H9 (cell line): ENCODE measurements at regions not wholly inside any gene's neighbourhood (a gene's known extent, or its start where the extent isn't known, plus 50 kb on each side); places are given as distances from the start of the nearest gene placed in this dataset.

Experiments
- DNase-seq: peaks from one replicate; pipeline ENCODE4 v3.0.0-alpha.2; 2017
- H2AFZ ChIP-seq: one replicate; pipeline ENCODE4 v1.6.1; 2013; ENCODE audit warnings: mild to moderate bottlenecking, low read length, control low read depth, moderate library complexity
- H2AK5ac ChIP-seq: 2 replicates; pipeline ENCODE4 v1.6.1; 2013; ENCODE audit warnings: low read length, control low read depth, mixed read lengths; ENCODE audit not compliant: insufficient read length
- H2BK120ac ChIP-seq: one replicate; pipeline ENCODE4 v1.6.1; 2013; ENCODE audit warnings: low read depth, mild to moderate bottlenecking, low read length, control low read depth, inconsistent platforms; ENCODE audit not compliant: poor library complexity, severe bottlenecking
- H2BK12ac ChIP-seq: 2 replicates; pipeline ENCODE4 v1.6.1; 2013; ENCODE audit warnings: low read length, control low read depth, mixed read lengths, low read depth; ENCODE audit not compliant: insufficient read length
- H2BK15ac ChIP-seq: 2 replicates; pipeline ENCODE4 v1.6.1; 2013; ENCODE audit warnings: low read depth, low read length, control low read depth
- H2BK20ac ChIP-seq: one replicate; pipeline ENCODE4 v1.6.1; 2013; ENCODE audit warnings: low read depth, mild to moderate bottlenecking, low read length, control low read depth, inconsistent platforms; ENCODE audit not compliant: poor library complexity, severe bottlenecking
- H2BK5ac ChIP-seq: 2 replicates; pipeline ENCODE4 v1.6.1; 2013; ENCODE audit warnings: low read length, control low read depth, mixed read lengths; ENCODE audit not compliant: insufficient read length
- H3K14ac ChIP-seq: 2 replicates; pipeline ENCODE4 v1.6.1; 2013; ENCODE audit warnings: low read length, control low read depth; ENCODE audit not compliant: insufficient read depth
- H3K18ac ChIP-seq: 2 replicates; pipeline ENCODE4 v1.6.1; 2013; ENCODE audit warnings: low read depth, mild to moderate bottlenecking, mixed read lengths, low read length, control low read depth; ENCODE audit not compliant: insufficient read length
- H3K23ac ChIP-seq: 2 replicates; pipeline ENCODE4 v1.6.1; 2013; ENCODE audit warnings: low read length, control low read depth, mixed read lengths, low read depth; ENCODE audit not compliant: insufficient read length
- H3K23me2 ChIP-seq: 2 replicates; pipeline ENCODE4 v1.6.1; 2013; ENCODE audit warnings: low read depth, mild to moderate bottlenecking, mixed read lengths, low read length, control low read depth; ENCODE audit not compliant: insufficient read length, poor library complexity, severe bottlenecking
- H3K27ac ChIP-seq: 2 replicates; pipeline ENCODE4 v1.5.1; 2013; ENCODE audit warnings: low read length, control low read depth, mixed read lengths, low read depth; ENCODE audit not compliant: insufficient read length
- H3K27me3 ChIP-seq: 2 replicates; pipeline ENCODE4 v1.6.1; 2013; ENCODE audit warnings: low read length, control low read depth, inconsistent platforms; ENCODE audit not compliant: insufficient read depth
- H3K4ac ChIP-seq: 2 replicates; pipeline ENCODE4 v1.6.1; 2013; ENCODE audit warnings: low read depth, mild to moderate bottlenecking, control low read depth, inconsistent platforms, low read length, moderate library complexity
- H3K4me1 ChIP-seq: 2 replicates; pipeline ENCODE4 v1.6.1; 2013; ENCODE audit warnings: low read length, control low read depth, inconsistent platforms; ENCODE audit not compliant: insufficient read depth
- H3K4me2 ChIP-seq: 2 replicates; pipeline ENCODE4 v1.6.1; 2013; ENCODE audit warnings: low read length, control low read depth, mixed read lengths; ENCODE audit not compliant: insufficient read length, insufficient read depth
- H3K56ac ChIP-seq: 2 replicates; pipeline ENCODE4 v1.6.1; 2013; ENCODE audit warnings: low read depth, mild to moderate bottlenecking, mixed read lengths, low read length, control low read depth; ENCODE audit not compliant: insufficient read length
- H3K79me1 ChIP-seq: 2 replicates; pipeline ENCODE4 v1.6.1; 2013; ENCODE audit warnings: low read depth, mild to moderate bottlenecking, moderate library complexity, low read length, control low read depth, inconsistent platforms; ENCODE audit not compliant: insufficient read depth, poor library complexity, severe bottlenecking
- H3K79me2 ChIP-seq: 2 replicates; pipeline ENCODE4 v1.6.1; 2013; ENCODE audit warnings: low read length, control low read depth, inconsistent platforms; ENCODE audit not compliant: insufficient read depth
- H3K9ac ChIP-seq: 2 replicates; pipeline ENCODE4 v1.6.1; 2013; ENCODE audit warnings: low read length, control low read depth, mixed read lengths; ENCODE audit not compliant: insufficient read length; ENCODE audit errors: extremely low read depth
- H3K9me3 ChIP-seq: one replicate; pipeline ENCODE4 v1.6.1; 2013; ENCODE audit warnings: low read depth, low read length, inconsistent platforms; ENCODE audit not compliant: control insufficient read depth
- H3T11ph ChIP-seq: one replicate; pipeline ENCODE4 v1.6.1; 2013; ENCODE audit warnings: mild to moderate bottlenecking, low read length, control low read depth, inconsistent platforms
- H4K20me1 ChIP-seq: one replicate; pipeline ENCODE4 v1.6.1; 2013; ENCODE audit not compliant: control insufficient read depth, insufficient read length, insufficient read depth
- H4K5ac ChIP-seq: 2 replicates; pipeline ENCODE4 v1.6.1; 2013; ENCODE audit warnings: low read depth, mild to moderate bottlenecking, mixed read lengths, low read length, control low read depth; ENCODE audit not compliant: insufficient read length
- H4K8ac ChIP-seq: replicated peaks from 2 replicates; pipeline ENCODE4 v1.6.1; 2013; ENCODE audit warnings: low read length, control low read depth, mixed read lengths, low read depth; ENCODE audit not compliant: insufficient read length
- H4K91ac ChIP-seq: 2 replicates; pipeline ENCODE4 v1.6.1; 2013; ENCODE audit warnings: low read depth, mild to moderate bottlenecking, moderate library complexity, mixed read lengths, low read length, control low read depth; ENCODE audit not compliant: insufficient read length
- H3K27ac Mint-ChIP-seq, 3 experiments: 2 replicates in 2 of 3; 3 replicates in 1 of 3; pipeline ENCODE4 v1.8.0; 2020 to 2021; ENCODE audit warnings: mixed read lengths in 3 of 3, mild to moderate bottlenecking in 1 of 3, moderate library complexity in 1 of 3
- H3K27me3 Mint-ChIP-seq: 2 replicates; pipeline ENCODE4 v1.8.0; 2021; ENCODE audit warnings: low read depth, mild to moderate bottlenecking, moderate library complexity, mixed read lengths
- H3K36me3 Mint-ChIP-seq, 3 experiments: 2 replicates in 2 of 3; 3 replicates in 1 of 3; pipeline ENCODE4 v1.8.0; 2020 to 2021; ENCODE audit warnings: low read depth in 3 of 3, mixed read lengths in 3 of 3; ENCODE audit not compliant: insufficient read depth in 1 of 3
- H3K4me1 Mint-ChIP-seq, 2 experiments: 2 replicates each; pipeline ENCODE4 v1.8.0; 2020; ENCODE audit warnings: mixed read lengths in 2 of 2
- H3K4me3 Mint-ChIP-seq, 2 experiments: 2 replicates in 1 of 2; 3 replicates in 1 of 2; pipeline ENCODE4 v1.8.0; 2020 to 2021; ENCODE audit warnings: mild to moderate bottlenecking in 2 of 2, mixed read lengths in 2 of 2, moderate library complexity in 1 of 2
- H3K9me3 Mint-ChIP-seq, 2 experiments: 2 replicates in 1 of 2; 3 replicates in 1 of 2; pipeline ENCODE4 v1.8.0; 2020; ENCODE audit warnings: mild to moderate bottlenecking in 2 of 2, mixed read lengths in 2 of 2, moderate library complexity in 1 of 2
- WGBS: extraction: QIAGEN DNeasy Blood & Tissue Kit; methylation state at CpG from one replicate; pipeline ENCODE4 v1.1.7; 2013; ENCODE audit warnings: missing lambda C conversion rate, low lambda C conversion rate, mixed read lengths; ENCODE audit not compliant: insufficient read length; ENCODE audit errors: extremely low coverage; 5-methylcytosine and 5-hydroxymethylcytosine counted together
- TF ChIP-seq, protein P1 (sequence below): fragments of 200-600 bp; sonication (generic); conservative IDR thresholded peaks from 3 replicates; pipeline ENCODE4 v1.8.0; 2021; ENCODE audit warnings: antibody characterized with exemption, mild to moderate bottlenecking

DNA sequence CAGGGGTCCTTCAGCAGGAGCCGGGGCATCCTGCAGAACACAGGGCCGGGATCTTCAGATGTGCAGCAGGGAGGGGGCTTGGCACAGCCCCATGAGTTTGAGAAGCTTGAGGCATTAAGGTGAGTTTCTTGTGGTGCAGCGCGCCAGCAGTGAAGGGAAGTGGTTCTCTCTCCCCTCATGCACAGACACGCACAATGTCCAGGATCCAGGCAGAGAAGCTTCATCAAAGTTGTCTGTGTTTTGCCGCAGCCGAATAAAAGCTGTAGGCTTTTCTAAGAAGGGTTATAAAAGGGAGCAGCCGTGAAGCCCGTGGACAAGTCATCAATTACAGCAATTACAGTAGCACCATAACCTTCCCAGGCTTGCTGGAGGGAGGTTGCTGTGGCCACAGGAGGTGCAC lies 491.0 kb upstream of the CDH4 start:
- no peak overlapping the region for H3K4ac ChIP-seq
- no peak overlapping the region for H3K18ac ChIP-seq
- Mint-ChIP-seq H3K9me3 (no peaks in the 10 kb centered on the region; a peak in 2 of 5 replicates), H3K27ac (no peak overlapping the region; a peak in 1 of 7 replicates), H3K36me3 (no peaks in the 10 kb centered on the region; a peak in 2 of 7 replicates), H3K27me3 (peaks cover 10% of the 10 kb centered on the region; the same call in 1 of the 2 replicates), H3K4me3 (no peak overlapping the region), H3K4me1 (no peaks in the 10 kb centered on the region; a peak in 1 of 4 replicates)
- H3K79me2 ChIP-seq = no peaks in the 10 kb centered on the region
- H2BK5ac ChIP-seq = peak overlapping the region; percentile 25
- H3K9ac ChIP-seq = no peak overlapping the region
- H3K27ac ChIP-seq = no peak overlapping the region
- no peaks in the 10 kb centered on the region for H3K27me3 ChIP-seq
- no peak overlapping the region for H2AFZ ChIP-seq
- DNase-seq = no peak
- no peaks in the 10 kb centered on the region for H3K23me2 ChIP-seq
- no peak overlapping the region for H4K8ac ChIP-seq
- no peaks in the 10 kb centered on the region; the same call in 1 of the 2 replicates for H3K4me1 ChIP-seq
- H2AK5ac ChIP-seq = no peak overlapping the region
- H2BK15ac ChIP-seq = no peak overlapping the region
- no peaks in the 10 kb centered on the region for H3K9me3 ChIP-seq
- no peak overlapping the region for H2BK12ac ChIP-seq
- no peaks in the 10 kb centered on the region for H3K79me1 ChIP-seq
- H3T11ph ChIP-seq = no peak overlapping the region
- H3K14ac ChIP-seq = no peak overlapping the region
- H4K5ac ChIP-seq = no peak overlapping the region
- no peak overlapping the region for H3K23ac ChIP-seq
- H3K56ac ChIP-seq = no peak overlapping the region
- no peaks in the 10 kb centered on the region for H4K20me1 ChIP-seq
- no peak overlapping the region for H2BK120ac ChIP-seq
- H3K4me2 ChIP-seq = no peak overlapping the region
- TF ChIP-seq, protein P1, sequence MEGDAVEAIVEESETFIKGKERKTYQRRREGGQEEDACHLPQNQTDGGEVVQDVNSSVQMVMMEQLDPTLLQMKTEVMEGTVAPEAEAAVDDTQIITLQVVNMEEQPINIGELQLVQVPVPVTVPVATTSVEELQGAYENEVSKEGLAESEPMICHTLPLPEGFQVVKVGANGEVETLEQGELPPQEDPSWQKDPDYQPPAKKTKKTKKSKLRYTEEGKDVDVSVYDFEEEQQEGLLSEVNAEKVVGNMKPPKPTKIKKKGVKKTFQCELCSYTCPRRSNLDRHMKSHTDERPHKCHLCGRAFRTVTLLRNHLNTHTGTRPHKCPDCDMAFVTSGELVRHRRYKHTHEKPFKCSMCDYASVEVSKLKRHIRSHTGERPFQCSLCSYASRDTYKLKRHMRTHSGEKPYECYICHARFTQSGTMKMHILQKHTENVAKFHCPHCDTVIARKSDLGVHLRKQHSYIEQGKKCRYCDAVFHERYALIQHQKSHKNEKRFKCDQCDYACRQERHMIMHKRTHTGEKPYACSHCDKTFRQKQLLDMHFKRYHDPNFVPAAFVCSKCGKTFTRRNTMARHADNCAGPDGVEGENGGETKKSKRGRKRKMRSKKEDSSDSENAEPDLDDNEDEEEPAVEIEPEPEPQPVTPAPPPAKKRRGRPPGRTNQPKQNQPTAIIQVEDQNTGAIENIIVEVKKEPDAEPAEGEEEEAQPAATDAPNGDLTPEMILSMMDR = no peak
- WGBS = no CpG with 5 or more reads among the region's 9 CpGs
- H2BK20ac ChIP-seq = no peak overlapping the region
- no peak overlapping the region for H4K91ac ChIP-seq
